Lung (tissue), 11 donors: ENCODE measurements at regions not wholly inside any gene's neighbourhood (a gene's known extent, or its start where the extent isn't known, plus 50 kb on each side); places are given as distances from the start of the nearest gene placed in this dataset.

Experiments used
- ATAC-seq: fragments of 200-7000 bp; cut with Tn5 transposase; one replicate; pipeline ENCODE4 v1.9.1; 2020; ENCODE audit warnings: moderate number of reproducible peaks; ENCODE audit not compliant: insufficient read depth, low FRiP score
- DNase-seq, 3 donors: peaks; one replicate each; pipeline ENCODE4 v3.0.0-alpha.2; 2013 to 2017
- H3K27ac ChIP-seq, 2 donors: one replicate each; pipeline ENCODE4 v1.5.1; 2013; ENCODE audit warnings: mild to moderate bottlenecking in 2 of 2, moderate library complexity in 2 of 2, control low read depth in 1 of 2, inconsistent platforms in 1 of 2, low read depth in 1 of 2, low read length in 1 of 2
- H3K27me3 ChIP-seq, 3 donors: one replicate each; pipeline ENCODE4 v1.5.1; 2013; ENCODE audit warnings: low read length in 2 of 3; ENCODE audit not compliant: control insufficient read depth in 3 of 3, insufficient read depth in 3 of 3
- H3K36me3 ChIP-seq, 4 donors: one replicate each; pipeline ENCODE4 v1.5.1; 2013; ENCODE audit warnings: low read length in 4 of 4, mild to moderate bottlenecking in 1 of 4, moderate library complexity in 1 of 4; ENCODE audit not compliant: control insufficient read depth in 4 of 4, insufficient read depth in 4 of 4
- H3K4me1 ChIP-seq, 5 donors: one replicate each; pipeline ENCODE4 v1.5.1; 2013; ENCODE audit warnings: low read length in 5 of 5, mild to moderate bottlenecking in 2 of 5, moderate library complexity in 1 of 5; ENCODE audit not compliant: control insufficient read depth in 5 of 5, insufficient read depth in 5 of 5
- H3K4me3 ChIP-seq: one replicate; pipeline ENCODE4 v1.5.1; 2013; ENCODE audit warnings: mild to moderate bottlenecking, control low read depth, moderate library complexity
- H3K9ac ChIP-seq, 2 donors: one replicate each; pipeline ENCODE4 v1.5.1; 2013; ENCODE audit warnings: low read length in 2 of 2, control low read depth in 1 of 2; ENCODE audit not compliant: insufficient read depth in 1 of 2
- H3K9me3 ChIP-seq, 4 donors: one replicate each; pipeline ENCODE4 v1.5.1; 2013; ENCODE audit warnings: low read length in 3 of 4, mild to moderate bottlenecking in 1 of 4, moderate library complexity in 1 of 4; ENCODE audit not compliant: control insufficient read depth in 4 of 4, insufficient read depth in 3 of 4
- WGBS, 2 donors: extraction: QIAGEN DNeasy Blood & Tissue Kit; methylation state at CpG; one replicate each; pipeline ENCODE4 v1.1.7; 2013; 5-methylcytosine and 5-hydroxymethylcytosine counted together
- TF ChIP-seq, protein P1 (sequence below): IDR thresholded peaks from 2 replicates; pipeline ENCODE4 v1.5.1; 2012; ENCODE audit warnings: mild to moderate bottlenecking; ENCODE audit errors: control extremely low read depth, extremely low read depth
- donor health status: control.
- donor health status: control.
- donor health status: Bipolar disorder and iron deficiency.
- donor health status: healthy.
- donor health status: DM: yes; HTN: yes; CAD: no.

DNA sequence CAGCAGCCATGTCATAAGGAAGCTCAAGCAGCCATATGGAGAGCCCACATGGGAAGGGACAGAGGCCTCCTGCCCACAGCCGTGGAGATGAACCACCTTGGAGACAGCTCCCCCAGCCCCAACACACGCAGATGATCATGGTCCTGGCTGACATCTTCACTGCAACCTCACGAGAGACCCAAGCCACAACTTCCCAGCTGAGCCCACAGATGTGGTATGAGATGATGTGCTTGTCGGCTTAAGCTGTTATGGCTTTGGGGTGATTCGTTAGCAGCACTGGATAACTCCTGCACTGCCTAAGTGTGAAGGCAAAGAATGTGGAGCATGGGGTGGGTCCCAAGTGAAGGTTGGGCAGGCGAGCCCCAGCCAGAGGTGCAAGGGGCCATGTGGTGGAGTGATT lies 163.4 kb downstream of the ERCC6L2 start:
- H3K4me3 ChIP-seq: no peak overlapping the region
- peaks cover 0 to 32% (median 14%) of the 10 kb centered on the region in 5 donors for H3K4me1 ChIP-seq
- no peak overlapping the region for H3K27ac ChIP-seq
- H3K9me3 ChIP-seq: peaks cover 0 to 12% (median 3%) of the 10 kb centered on the region in 4 donors
- no peaks in the 10 kb centered on the region for H3K36me3 ChIP-seq
- H3K9ac ChIP-seq: no peak overlapping the region
- TF ChIP-seq, protein P1, sequence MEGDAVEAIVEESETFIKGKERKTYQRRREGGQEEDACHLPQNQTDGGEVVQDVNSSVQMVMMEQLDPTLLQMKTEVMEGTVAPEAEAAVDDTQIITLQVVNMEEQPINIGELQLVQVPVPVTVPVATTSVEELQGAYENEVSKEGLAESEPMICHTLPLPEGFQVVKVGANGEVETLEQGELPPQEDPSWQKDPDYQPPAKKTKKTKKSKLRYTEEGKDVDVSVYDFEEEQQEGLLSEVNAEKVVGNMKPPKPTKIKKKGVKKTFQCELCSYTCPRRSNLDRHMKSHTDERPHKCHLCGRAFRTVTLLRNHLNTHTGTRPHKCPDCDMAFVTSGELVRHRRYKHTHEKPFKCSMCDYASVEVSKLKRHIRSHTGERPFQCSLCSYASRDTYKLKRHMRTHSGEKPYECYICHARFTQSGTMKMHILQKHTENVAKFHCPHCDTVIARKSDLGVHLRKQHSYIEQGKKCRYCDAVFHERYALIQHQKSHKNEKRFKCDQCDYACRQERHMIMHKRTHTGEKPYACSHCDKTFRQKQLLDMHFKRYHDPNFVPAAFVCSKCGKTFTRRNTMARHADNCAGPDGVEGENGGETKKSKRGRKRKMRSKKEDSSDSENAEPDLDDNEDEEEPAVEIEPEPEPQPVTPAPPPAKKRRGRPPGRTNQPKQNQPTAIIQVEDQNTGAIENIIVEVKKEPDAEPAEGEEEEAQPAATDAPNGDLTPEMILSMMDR: no peak
- 94 to 95% methylated on average over 6 of the region's 6 CpGs for WGBS, 2 donors
- ATAC-seq (no peak), DNase-seq (no peak)
- no peaks in the 10 kb centered on the region for H3K27me3 ChIP-seq

DNA sequence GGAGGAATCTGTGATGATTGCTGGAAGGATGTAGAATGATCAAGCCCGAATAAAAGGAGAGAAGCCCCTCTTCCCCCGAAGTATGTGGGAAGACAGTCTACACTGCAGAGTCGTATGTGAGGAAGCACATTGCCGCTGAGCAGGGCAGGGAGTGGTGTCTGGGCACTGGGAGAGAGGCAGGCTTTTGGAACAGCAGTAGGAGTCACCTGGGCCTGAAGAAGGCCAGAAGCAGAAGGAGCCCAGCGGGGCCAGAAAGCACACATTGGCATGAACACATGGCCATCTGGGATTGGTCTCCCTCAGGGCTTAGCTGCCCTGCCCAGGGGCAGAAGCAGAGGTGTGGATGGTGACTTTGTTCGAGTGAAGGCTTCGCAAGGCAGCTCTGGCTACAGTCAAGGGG lies 162.8 kb downstream of the ERCC6L2 start:
- WGBS, 2 donors: 96 to 97% methylated on average over 7 of the region's 7 CpGs
- Histone ChIP-seq H3K9ac (no peak overlapping the region), H3K9me3 (peaks cover 0 to 12% (median 3%) of the 10 kb centered on the region in 4 donors), H3K27me3 (no peaks in the 10 kb centered on the region), H3K36me3 (no peaks in the 10 kb centered on the region), H3K4me3 (no peak overlapping the region), H3K4me1 (peaks cover 0 to 32% (median 14%) of the 10 kb centered on the region in 5 donors), H3K27ac (no peak overlapping the region)
- DNase-seq (no peak), ATAC-seq (no peak)
- TF ChIP-seq, protein P1: no peak

DNA sequence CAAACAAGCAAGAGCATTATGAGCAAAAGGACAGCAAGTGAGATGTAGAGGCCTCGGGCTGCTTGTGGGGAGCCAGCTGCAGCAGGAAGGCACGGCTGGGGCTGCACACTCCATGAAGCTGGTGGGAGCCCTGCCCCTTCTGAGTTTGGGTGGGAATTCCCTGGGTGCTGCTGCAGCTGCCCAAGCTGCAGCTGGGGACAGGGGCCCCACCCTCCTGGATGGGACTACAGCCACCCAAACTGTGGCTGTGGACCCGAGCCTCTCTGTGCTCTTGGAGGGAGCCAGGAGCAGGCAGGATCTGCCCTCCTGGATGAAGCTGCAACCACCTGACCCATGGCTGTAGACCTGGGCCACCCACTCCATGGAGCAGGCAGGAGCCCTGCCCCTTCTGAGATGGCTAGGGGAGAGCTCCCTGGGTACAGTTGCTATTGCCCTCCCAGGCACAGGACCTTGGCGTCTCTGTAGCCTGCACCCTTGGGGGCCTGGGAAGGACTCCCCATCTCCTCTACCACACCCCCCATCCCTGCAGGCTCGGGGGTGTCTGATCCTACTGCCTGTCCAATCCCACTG lies 159.1 kb downstream of the ERCC6L2 start:
- Histone ChIP-seq H3K27ac (no peak overlapping the region), H3K36me3 (no peaks in the 10 kb centered on the region), H3K9ac (no peak overlapping the region), H3K27me3 (no peaks in the 10 kb centered on the region), H3K4me1 (peaks cover 0 to 21% (median 13%) of the 10 kb centered on the region in 5 donors), H3K9me3 (peaks cover 0 to 12% (median 3%) of the 10 kb centered on the region in 4 donors), H3K4me3 (no peak overlapping the region)
- no peak for ATAC-seq
- WGBS, 2 donors: 90 to 94% methylated on average over 5 of the region's 5 CpGs
- TF ChIP-seq, protein P1: no peak
- no peak for DNase-seq

DNA sequence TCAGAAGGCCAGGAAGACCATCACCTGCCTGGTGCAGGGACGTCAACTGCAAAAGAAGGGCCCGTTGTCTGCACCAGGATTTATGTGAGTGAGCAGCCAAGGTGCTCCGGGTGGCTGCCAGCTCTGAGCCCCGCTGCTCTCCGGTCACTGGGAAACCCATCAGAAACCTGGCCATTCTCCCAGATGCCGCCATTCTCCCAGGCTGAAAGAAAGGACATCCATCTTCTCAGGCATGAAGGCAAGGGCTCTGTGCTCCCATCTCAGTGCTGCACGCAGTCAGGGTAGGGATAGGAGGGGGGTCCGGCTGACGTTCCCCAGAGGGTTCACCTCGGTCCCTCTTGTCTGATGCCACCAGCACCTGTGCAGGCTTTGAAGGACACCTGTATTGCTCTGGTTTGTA lies 158.4 kb downstream of the ERCC6L2 start:
- no peak for DNase-seq

More for the DNA sequence above, 158.4 kb downstream of the ERCC6L2 start:
- peaks cover 0 to 20% (median 13%) of the 10 kb centered on the region in 5 donors for H3K4me1 ChIP-seq
- no peak overlapping the region for H3K9ac ChIP-seq
- no peak for ATAC-seq
- 94 to 95% methylated on average over 10 of the region's 10 CpGs for whole genome bisulfite sequencing, 2 donors
- H3K4me3 ChIP-seq: no peak overlapping the region
- H3K27me3 ChIP-seq: no peaks in the 10 kb centered on the region
- no peak overlapping the region for H3K27ac ChIP-seq
- peaks cover 0 to 10% (median 2%) of the 10 kb centered on the region in 4 donors for H3K9me3 ChIP-seq
- H3K36me3 ChIP-seq: no peaks in the 10 kb centered on the region
- TF ChIP-seq, protein P1: no peak
